ENCODE measurements at regions not wholly inside any gene's neighbourhood (a gene's known extent, or its start where the extent isn't known, plus 50 kb on each side); places are given as distances from the start of the nearest gene placed in this dataset.

GRCh38 chr5:18761801-18762200, 1127.5 kb downstream of the TAF11L14 start:
- Histone ChIP-seq H3K9me3 (no peaks in the 10 kb centered on the region), H3K27ac (no peak overlapping the region), H3K27me3 (replicated peaks; ENCODE audit: insufficient read depth) (no peaks in the 10 kb centered on the region), H3K36me3 (no peaks in the 10 kb centered on the region), H3K4me1 (ENCODE audit: control insufficient read depth in 1 of 2, low read depth in 2 of 2) (no peaks in the 10 kb centered on the region), H3K4me3 (no peak overlapping the region)
- ATAC-seq (ENCODE audit: insufficient number of reproducible peaks, low FRiP score, low read depth), result no peak
- DNase-seq (ENCODE audit: low spot score), result no peak
- TF ChIP-seq CTCF (IDR thresholded peaks at IDR 0.05), result no peak

- DNase-seq (ENCODE audit: low spot score) (no peak), ATAC-seq (ENCODE audit: insufficient number of reproducible peaks, low FRiP score, low read depth) (no peak)
- Histone ChIP-seq H3K9me3 (no peaks in the 10 kb centered on the region), H3K27me3 (replicated peaks; ENCODE audit: insufficient read depth) (no peaks in the 10 kb centered on the region), H3K4me3 (no peak overlapping the region), H3K4me1 (ENCODE audit: control insufficient read depth in 1 of 2, low read depth in 2 of 2) (no peaks in the 10 kb centered on the region), H3K27ac (no peak overlapping the region), H3K36me3 (no peaks in the 10 kb centered on the region)
- no peak for TF ChIP-seq CTCF (IDR thresholded peaks at IDR 0.05)
Measured at GRCh38 chr5:18764161-18764560, 1129.9 kb downstream of the TAF11L14 start.

- ATAC-seq (ENCODE audit: insufficient number of reproducible peaks, low FRiP score, low read depth) (no peak), DNase-seq (ENCODE audit: low spot score) (no peak)
- TF ChIP-seq CTCF (IDR thresholded peaks at IDR 0.05), result no peak
- Histone ChIP-seq H3K27me3 (replicated peaks; ENCODE audit: insufficient read depth) (no peaks in the 10 kb centered on the region), H3K9me3 (no peaks in the 10 kb centered on the region), H3K4me1 (ENCODE audit: control insufficient read depth in 1 of 2, low read depth in 2 of 2) (no peaks in the 10 kb centered on the region), H3K4me3 (no peak overlapping the region), H3K36me3 (no peaks in the 10 kb centered on the region), H3K27ac (no peak overlapping the region)
Measured at GRCh38 chr5:18765304-18765703, 1131.0 kb downstream of the TAF11L14 start.

- DNase-seq (ENCODE audit: low spot score) (no peak), ATAC-seq (ENCODE audit: insufficient number of reproducible peaks, low FRiP score, low read depth) (no peak)
- Histone ChIP-seq H3K4me1 (ENCODE audit: control insufficient read depth in 1 of 2, low read depth in 2 of 2) (no peaks in the 10 kb centered on the region), H3K36me3 (no peaks in the 10 kb centered on the region), H3K9me3 (no peaks in the 10 kb centered on the region), H3K27ac (no peak overlapping the region), H3K4me3 (no peak overlapping the region), H3K27me3 (replicated peaks; ENCODE audit: insufficient read depth) (no peaks in the 10 kb centered on the region)
- no peak for TF ChIP-seq CTCF (IDR thresholded peaks at IDR 0.05)
Measured at GRCh38 chr5:18771097-18771610, 1136.9 kb downstream of the TAF11L14 start.

- H3K4me1 ChIP-seq (ENCODE audit: control insufficient read depth in 1 of 2, low read depth in 2 of 2), result no peaks in the 10 kb centered on the region
- ATAC-seq (ENCODE audit: insufficient number of reproducible peaks, low FRiP score, low read depth) (no peak), DNase-seq (ENCODE audit: low spot score) (no peak)
- H3K4me3 ChIP-seq, result no peak overlapping the region
- H3K36me3 ChIP-seq, result no peaks in the 10 kb centered on the region
- H3K27ac ChIP-seq, result no peak overlapping the region
- no peaks in the 10 kb centered on the region for H3K9me3 ChIP-seq
- TF ChIP-seq CTCF (IDR thresholded peaks at IDR 0.05), result no peak
- no peaks in the 10 kb centered on the region for H3K27me3 ChIP-seq (replicated peaks; ENCODE audit: insufficient read depth)
Measured at GRCh38 chr5:18772475-18772874, 1138.2 kb downstream of the TAF11L14 start.
